ENCODE measurements at regions not wholly inside any gene's neighbourhood (a gene's known extent, or its start where the extent isn't known, plus 50 kb on each side); places are given as distances from the start of the nearest gene placed in this dataset.

GRCh38 chr3:115324056-115324455 lies 177.0 kb upstream of the ZBTB20 start:
- Mint-ChIP-seq H3K27ac (no peak overlapping the region), H3K4me1 (no peaks in the 10 kb centered on the region), H3K4me3 (no peak overlapping the region), H3K27me3 (no peaks in the 10 kb centered on the region), H3K36me3 (ENCODE audit: low read depth) (no peaks in the 10 kb centered on the region), H3K9me3 (no peaks in the 10 kb centered on the region)
- no peak for DNase-seq
- intact Hi-C loops (cut with micrococcal nuclease), result no loop called here

DNA sequence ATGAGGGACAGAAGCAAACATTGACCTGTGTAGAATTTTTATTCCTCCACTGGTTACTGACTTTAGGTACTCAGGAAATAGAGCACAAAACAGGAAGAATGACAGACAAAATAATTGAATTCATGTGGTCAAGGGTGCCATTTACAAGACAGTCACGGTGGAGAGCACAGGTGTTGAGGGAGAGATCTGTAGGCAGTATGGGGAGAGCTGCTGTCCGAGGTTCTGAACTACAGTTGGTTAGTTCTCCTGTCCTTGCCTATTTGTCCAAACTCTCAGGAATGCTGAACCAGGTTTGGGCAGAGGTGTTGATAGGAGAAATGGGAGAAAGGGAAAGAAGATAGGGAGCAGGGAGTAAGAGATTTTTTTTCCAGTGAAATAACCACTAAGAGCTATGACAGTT lies 178.5 kb upstream of the ZBTB20 start:
- DNase-seq, result peak; percentile 60
- Mint-ChIP-seq H3K27ac (no peak overlapping the region), H3K4me3 (no peak overlapping the region), H3K36me3 (ENCODE audit: low read depth) (no peaks in the 10 kb centered on the region), H3K9me3 (no peaks in the 10 kb centered on the region), H3K4me1 (no peaks in the 10 kb centered on the region), H3K27me3 (no peaks in the 10 kb centered on the region)
- intact Hi-C loops (cut with micrococcal nuclease), result no loop called here

- Mint-ChIP-seq H3K4me3 (no peak overlapping the region), H3K9me3 (no peaks in the 10 kb centered on the region), H3K36me3 (ENCODE audit: low read depth) (no peaks in the 10 kb centered on the region), H3K4me1 (no peaks in the 10 kb centered on the region), H3K27me3 (peaks cover 5% of the 10 kb centered on the region), H3K27ac (no peak overlapping the region)
- no peak for DNase-seq
- intact Hi-C loops (cut with micrococcal nuclease), result no loop called here
Measured at GRCh38 chr3:115330430-115330829, 183.3 kb upstream of the ZBTB20 start.

- Mint-ChIP-seq H3K27ac (no peak overlapping the region), H3K27me3 (peaks cover 5% of the 10 kb centered on the region), H3K4me1 (no peaks in the 10 kb centered on the region), H3K9me3 (no peaks in the 10 kb centered on the region), H3K4me3 (no peak overlapping the region), H3K36me3 (ENCODE audit: low read depth) (no peaks in the 10 kb centered on the region)
- intact Hi-C loops (cut with micrococcal nuclease), result no loop called here
- DNase-seq, result no peak
Measured at GRCh38 chr3:115332998-115333397, 185.9 kb upstream of the ZBTB20 start.

DNA sequence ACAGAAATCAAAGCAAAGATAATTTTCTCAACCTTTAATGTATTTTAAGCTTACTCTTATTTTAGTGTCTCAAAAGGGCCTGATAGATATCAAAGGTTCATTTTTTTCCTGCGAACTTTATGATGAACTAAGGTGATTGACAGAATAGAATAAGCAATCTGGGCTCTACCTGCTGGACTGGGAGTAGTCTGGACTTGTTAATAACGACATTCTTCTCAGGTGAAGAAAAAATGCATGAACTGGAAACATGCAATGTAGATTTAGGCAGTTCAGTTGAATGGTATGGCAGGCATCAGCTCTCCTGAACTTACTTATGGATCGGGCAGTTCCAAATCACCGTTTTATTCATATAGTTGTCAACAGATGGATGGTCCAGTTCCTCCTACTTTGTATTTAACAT lies 189.7 kb upstream of the ZBTB20 start:
- intact Hi-C loops (cut with micrococcal nuclease), result no loop called here
- peaks cover 4% of the 10 kb centered on the region for H3K4me1 Mint-ChIP-seq
- no peaks in the 10 kb centered on the region for H3K9me3 Mint-ChIP-seq
- H3K27me3 Mint-ChIP-seq, result peaks cover 5% of the 10 kb centered on the region
- no peak for DNase-seq
- no peak overlapping the region for H3K4me3 Mint-ChIP-seq
- H3K27ac Mint-ChIP-seq, result no peak overlapping the region
- H3K36me3 Mint-ChIP-seq (ENCODE audit: low read depth), result no peaks in the 10 kb centered on the region

DNA sequence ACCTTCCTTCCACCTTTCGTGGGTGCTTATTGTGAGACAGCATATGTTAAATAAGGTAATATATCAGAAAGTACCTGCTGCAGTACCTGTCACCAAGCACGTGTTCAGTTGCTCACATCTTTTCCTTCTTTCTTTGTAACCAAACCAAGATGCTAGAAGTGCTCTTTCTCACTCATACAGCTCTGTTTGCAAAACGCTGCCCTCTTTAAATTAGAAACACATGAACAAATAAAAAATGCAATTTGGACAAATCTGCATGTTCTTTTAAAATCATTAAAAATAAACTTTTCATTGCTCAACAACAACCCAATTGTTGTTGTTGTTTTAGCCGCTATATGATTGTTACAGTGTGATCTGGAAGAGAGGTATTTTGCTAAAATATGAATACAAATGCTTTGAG lies 193.5 kb upstream of the ZBTB20 start:
- DNase-seq, result no peak
- peaks cover 4% of the 10 kb centered on the region for H3K4me1 Mint-ChIP-seq
- no peaks in the 10 kb centered on the region for H3K27me3 Mint-ChIP-seq
- no peak overlapping the region for H3K4me3 Mint-ChIP-seq
- no peaks in the 10 kb centered on the region for H3K36me3 Mint-ChIP-seq (ENCODE audit: low read depth)
- no peak overlapping the region for H3K27ac Mint-ChIP-seq
- intact Hi-C loops (cut with micrococcal nuclease), result no loop called here
- no peaks in the 10 kb centered on the region for H3K9me3 Mint-ChIP-seq

GRCh38 chr3:115341208-115341607 lies 194.1 kb upstream of the ZBTB20 start:
- Mint-ChIP-seq H3K4me3 (no peak overlapping the region), H3K27ac (no peak overlapping the region), H3K4me1 (peaks cover 4% of the 10 kb centered on the region), H3K36me3 (ENCODE audit: low read depth) (no peaks in the 10 kb centered on the region), H3K27me3 (no peaks in the 10 kb centered on the region), H3K9me3 (no peaks in the 10 kb centered on the region)
- intact Hi-C loops (cut with micrococcal nuclease), result no loop called here
- no peak for DNase-seq

DNA sequence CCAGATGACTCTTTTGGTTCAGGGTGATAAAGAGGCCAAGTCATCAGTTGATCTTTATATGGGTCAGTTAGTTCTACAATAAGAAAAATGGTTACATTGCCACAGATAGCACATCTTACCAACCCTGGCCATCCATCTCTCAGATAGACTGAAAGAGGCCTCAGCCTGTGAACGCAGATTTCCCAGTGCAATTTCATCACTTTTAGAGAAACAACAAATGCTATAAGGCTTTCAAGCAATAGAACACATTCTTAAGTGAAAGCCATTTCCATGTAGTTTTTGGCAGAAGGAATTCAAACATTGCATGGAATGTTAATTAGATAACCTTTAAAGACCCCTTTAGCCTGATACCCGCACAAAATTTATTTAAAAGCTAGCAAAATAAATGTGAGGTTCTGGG lies 200.6 kb upstream of the ZBTB20 start:
- no peak for DNase-seq
- H3K4me1 Mint-ChIP-seq, result no peaks in the 10 kb centered on the region
- no peak overlapping the region for H3K4me3 Mint-ChIP-seq
- no peaks in the 10 kb centered on the region for H3K9me3 Mint-ChIP-seq
- no peaks in the 10 kb centered on the region for H3K27me3 Mint-ChIP-seq
- intact Hi-C loops (cut with micrococcal nuclease), result no loop called here
- no peak overlapping the region for H3K27ac Mint-ChIP-seq
- no peaks in the 10 kb centered on the region for H3K36me3 Mint-ChIP-seq (ENCODE audit: low read depth)

- intact Hi-C loops (cut with micrococcal nuclease), result no loop called here
- H3K9me3 Mint-ChIP-seq, result no peaks in the 10 kb centered on the region
Measured at GRCh38 chr3:115348412-115348811, 201.3 kb upstream of the ZBTB20 start.

DNA sequence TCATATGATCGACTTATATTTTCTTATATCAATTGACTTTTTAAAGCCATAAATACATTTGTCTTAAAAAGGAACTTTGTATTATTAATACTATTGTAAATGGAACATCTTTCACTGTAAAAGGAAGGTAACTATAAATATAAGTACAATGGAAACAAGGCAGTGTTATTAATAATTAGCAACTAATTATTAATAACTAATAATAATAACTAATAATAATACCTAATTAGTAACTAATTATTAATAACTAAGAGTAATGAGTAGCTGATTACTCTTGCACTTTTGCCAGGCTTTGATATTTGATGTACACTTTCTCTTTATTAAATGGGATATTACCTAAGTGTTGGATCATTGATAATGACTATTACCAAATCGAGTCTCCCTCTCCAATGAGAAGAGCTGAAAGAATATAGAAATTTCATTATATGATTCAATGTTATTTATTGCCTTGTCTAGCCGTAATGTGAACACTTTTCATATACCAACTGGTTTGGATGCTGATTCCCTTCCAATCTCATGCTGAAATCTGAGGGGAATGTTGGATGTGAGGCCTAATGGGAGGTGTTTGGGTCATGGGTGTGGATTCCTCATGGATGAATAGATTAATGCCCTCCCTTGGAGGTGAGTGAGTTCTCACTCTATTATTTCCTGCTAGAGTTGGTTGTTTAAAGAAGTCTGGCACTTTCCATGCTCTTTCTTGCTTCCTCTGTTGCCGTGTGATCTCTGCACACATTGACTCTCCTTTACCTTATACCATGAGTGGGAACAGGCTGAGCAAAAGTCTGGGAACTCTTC lies 202.1 kb upstream of the ZBTB20 start:
- no peaks in the 10 kb centered on the region for H3K4me1 Mint-ChIP-seq
- no peak overlapping the region for H3K4me3 Mint-ChIP-seq
- intact Hi-C loops (cut with micrococcal nuclease), result no loop called here
- no peaks in the 10 kb centered on the region for H3K27me3 Mint-ChIP-seq
- H3K9me3 Mint-ChIP-seq, result no peaks in the 10 kb centered on the region
- H3K27ac Mint-ChIP-seq, result no peak overlapping the region
- DNase-seq, result no peak
- H3K36me3 Mint-ChIP-seq (ENCODE audit: low read depth), result no peaks in the 10 kb centered on the region

More at GRCh38 chr3:115348412-115348811, 201.3 kb upstream of the ZBTB20 start:
- no peak for DNase-seq
- H3K4me1 Mint-ChIP-seq, result no peaks in the 10 kb centered on the region
- H3K27me3 Mint-ChIP-seq, result no peaks in the 10 kb centered on the region
- H3K4me3 Mint-ChIP-seq, result no peak overlapping the region
- H3K27ac Mint-ChIP-seq, result no peak overlapping the region
- H3K36me3 Mint-ChIP-seq (ENCODE audit: low read depth), result no peaks in the 10 kb centered on the region

DNA sequence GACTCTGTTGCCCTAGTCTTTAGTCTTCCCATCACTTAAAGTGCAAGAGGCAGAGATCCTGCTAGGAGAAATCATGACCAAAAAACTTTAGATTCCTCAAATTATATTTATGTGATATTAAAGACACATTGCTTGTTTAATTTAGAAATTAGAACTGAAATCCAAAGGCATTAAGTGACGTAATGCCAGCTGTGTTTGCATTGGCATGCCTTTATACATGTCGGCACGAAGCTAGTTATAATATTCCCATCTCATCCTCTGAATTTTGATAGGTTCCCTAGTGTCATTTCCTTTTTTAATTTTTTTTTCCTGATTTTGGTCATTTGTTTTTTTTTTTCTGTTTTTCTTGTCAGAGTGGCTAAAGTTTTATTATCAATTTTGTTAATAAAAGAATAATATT lies 203.5 kb upstream of the ZBTB20 start:
- DNase-seq, result no peak
- intact Hi-C loops (cut with micrococcal nuclease), result no loop called here
- no peaks in the 10 kb centered on the region for H3K27me3 Mint-ChIP-seq
- no peak overlapping the region for H3K27ac Mint-ChIP-seq
- no peaks in the 10 kb centered on the region for H3K9me3 Mint-ChIP-seq
- no peaks in the 10 kb centered on the region for H3K36me3 Mint-ChIP-seq (ENCODE audit: low read depth)
- H3K4me3 Mint-ChIP-seq, result no peak overlapping the region
- H3K4me1 Mint-ChIP-seq, result no peaks in the 10 kb centered on the region

DNA sequence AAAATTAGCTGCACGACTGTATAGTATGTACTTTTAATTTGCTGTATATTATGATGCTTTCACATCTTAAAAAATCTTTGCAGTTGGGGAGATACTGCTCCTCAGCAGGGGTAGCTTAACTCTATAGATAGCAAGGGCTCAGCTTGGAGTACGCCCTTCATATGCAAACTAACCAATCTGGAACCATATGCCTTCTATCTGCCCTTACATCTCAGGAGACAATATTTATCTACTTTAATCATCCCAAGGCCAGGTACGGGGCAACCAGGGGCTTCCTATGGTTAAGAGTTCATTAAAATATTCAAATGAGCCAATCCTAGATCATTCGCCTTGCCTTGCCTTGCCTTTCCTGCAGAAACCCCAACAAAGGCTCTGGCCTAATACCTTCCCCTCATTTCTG lies 204.1 kb upstream of the ZBTB20 start:
- no peaks in the 10 kb centered on the region for H3K36me3 Mint-ChIP-seq (ENCODE audit: low read depth)
- H3K27ac Mint-ChIP-seq, result no peak overlapping the region
- no peak overlapping the region for H3K4me3 Mint-ChIP-seq
- no peaks in the 10 kb centered on the region for H3K4me1 Mint-ChIP-seq
- no peaks in the 10 kb centered on the region for H3K9me3 Mint-ChIP-seq
- intact Hi-C loops (cut with micrococcal nuclease), result no loop called here
- no peak for DNase-seq
- H3K27me3 Mint-ChIP-seq, result no peaks in the 10 kb centered on the region

GRCh38 chr3:115354010-115354409 lies 206.9 kb upstream of the ZBTB20 start:
- Mint-ChIP-seq H3K4me1 (peaks cover 3% of the 10 kb centered on the region), H3K36me3 (ENCODE audit: low read depth) (no peaks in the 10 kb centered on the region), H3K27ac (no peak overlapping the region), H3K4me3 (no peak overlapping the region), H3K27me3 (no peaks in the 10 kb centered on the region), H3K9me3 (no peaks in the 10 kb centered on the region)
- no peak for DNase-seq
- intact Hi-C loops (cut with micrococcal nuclease), result no loop called here

- no peak overlapping the region for H3K27ac Mint-ChIP-seq
- H3K4me3 Mint-ChIP-seq, result no peak overlapping the region
- no peaks in the 10 kb centered on the region for H3K9me3 Mint-ChIP-seq
- H3K4me1 Mint-ChIP-seq, result peaks cover 7% of the 10 kb centered on the region
- H3K27me3 Mint-ChIP-seq, result no peaks in the 10 kb centered on the region
- H3K36me3 Mint-ChIP-seq (ENCODE audit: low read depth), result no peaks in the 10 kb centered on the region
- intact Hi-C loops (cut with micrococcal nuclease), result no loop called here
- DNase-seq, result no peak
Measured at GRCh38 chr3:115357456-115357855, 210.4 kb upstream of the ZBTB20 start.

GRCh38 chr3:115359536-115359935 lies 212.4 kb upstream of the ZBTB20 start:
- Mint-ChIP-seq H3K36me3 (ENCODE audit: low read depth) (no peaks in the 10 kb centered on the region), H3K27me3 (no peaks in the 10 kb centered on the region), H3K4me1 (peaks cover 7% of the 10 kb centered on the region), H3K27ac (no peak overlapping the region), H3K4me3 (no peak overlapping the region), H3K9me3 (peaks cover 8% of the 10 kb centered on the region)
- DNase-seq, result no peak
- intact Hi-C loops (cut with micrococcal nuclease), result no loop called here

Data from activated CD4-positive, alpha-beta T cell treated with anti-CD3 and anti-CD28 coated beads, Interleukin-2, amount 10 ng/mL, durations not matched to agents 24 days and 14 days (primary cell).